HG02610 (cell line): ENCODE measurements at regions not wholly inside any gene's neighbourhood (a gene's known extent, or its start where the extent isn't known, plus 50 kb on each side); places are given as distances from the start of the nearest gene placed in this dataset.
"Not testable (repeated sequence)": the region's sequence is repeated elsewhere in the genome, so short reads cannot be mapped to it uniquely, and the experiment has no call there.

Source experiments
- ATAC-seq: cut with Tn5 transposase; IDR thresholded peaks from one replicate; pipeline ENCODE4 v1.9.1; 2021; ENCODE audit warnings: mild to moderate bottlenecking, moderate library complexity; ENCODE audit not compliant: unreplicated experiment

DNA sequence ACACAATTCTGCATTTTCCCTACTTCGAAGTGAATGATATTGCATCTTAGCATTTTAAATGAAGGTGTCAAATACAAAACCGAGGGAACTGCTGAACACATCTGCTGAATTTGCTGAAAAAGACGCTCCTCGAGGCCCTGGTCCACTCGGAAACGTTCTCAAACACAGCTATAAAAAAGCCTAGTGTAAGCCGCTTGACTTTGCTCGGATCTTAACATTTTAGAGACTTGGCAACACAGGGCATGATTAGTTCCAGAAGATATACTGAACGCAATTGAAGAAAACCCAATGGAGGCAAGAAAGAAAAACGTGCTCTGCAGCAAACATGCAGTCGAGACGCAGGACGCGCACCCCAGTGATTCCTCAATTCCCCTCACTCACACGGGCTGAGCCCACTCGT, 506.4 kb upstream of the AMELY start:
- ATAC-seq = no peak

DNA sequence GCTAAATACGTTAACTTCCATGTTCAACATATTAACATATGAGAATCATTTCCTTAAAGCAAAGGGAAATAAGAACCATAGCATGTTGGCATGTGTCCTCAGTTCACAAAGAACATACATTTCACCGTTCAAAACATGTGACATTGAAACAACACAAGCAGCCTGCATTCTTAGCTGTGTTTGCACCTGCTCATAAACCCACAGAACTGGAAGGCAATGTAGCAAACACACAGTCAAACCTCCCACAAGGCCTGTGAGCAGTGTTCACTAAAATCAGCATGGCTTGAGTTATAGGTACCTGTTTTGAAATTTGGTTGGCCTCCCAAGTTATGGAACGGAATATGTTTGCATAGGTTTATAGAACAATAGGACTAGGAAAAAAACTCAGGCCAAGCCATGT, 504.9 kb upstream of the AMELY start:
- ATAC-seq = no peak

DNA sequence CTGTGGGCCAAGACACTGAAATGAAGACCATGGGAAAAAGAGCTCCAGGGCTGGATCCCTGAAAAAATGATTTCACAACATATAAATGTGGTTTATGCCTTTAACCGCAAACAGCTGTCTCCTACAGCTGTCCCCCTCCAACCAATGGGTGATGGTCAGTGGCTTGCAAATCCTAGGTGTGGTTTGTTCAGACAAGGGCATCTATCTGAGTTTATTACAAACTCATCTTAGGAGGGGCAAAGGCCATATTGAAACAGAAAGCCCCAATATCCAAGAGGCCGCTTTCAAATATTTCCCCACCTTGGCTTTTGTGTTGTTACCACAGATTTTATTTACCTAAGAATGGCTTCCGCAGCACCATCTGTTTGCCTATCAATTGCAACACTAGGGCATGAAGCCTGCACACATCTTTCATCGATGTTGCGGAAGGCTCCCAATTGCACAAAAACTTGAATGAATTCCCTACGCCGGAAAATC, 503.6 kb upstream of the AMELY start:
- no peak for ATAC-seq

- no peak for ATAC-seq
These were observed 478.5 kb upstream of the AMELY start for GRCh38 chrY:7390056-7390455.

GRCh38 chrY:7382988-7383387, 471.4 kb upstream of the AMELY start:
- ATAC-seq = no peak

DNA sequence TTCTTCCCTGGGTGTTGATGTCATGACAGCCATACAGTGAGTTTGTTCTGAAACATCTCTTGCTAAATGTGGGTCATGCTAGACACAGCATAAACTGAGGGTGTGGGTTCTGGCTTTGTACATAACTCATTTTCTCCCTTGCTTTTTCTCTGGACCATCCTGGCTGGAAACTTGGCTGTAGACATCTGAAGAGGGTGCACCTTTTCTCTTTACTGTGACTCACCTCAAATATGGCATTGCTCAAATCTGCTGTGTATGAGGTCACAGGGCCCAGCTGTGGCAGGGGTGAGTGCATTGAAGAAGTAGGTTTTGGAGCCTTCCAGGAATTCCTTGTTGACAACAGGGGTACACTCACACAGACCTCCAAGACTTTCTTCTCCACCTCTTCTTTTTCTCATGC, 465.5 kb upstream of the AMELY start:
- no peak for ATAC-seq

- not testable (repeated sequence) for ATAC-seq
These were observed 462.9 kb upstream of the AMELY start for GRCh38 chrY:7374485-7374884.

GRCh38 chrY:7371953-7372352, 460.4 kb upstream of the AMELY start:
- ATAC-seq = not testable (repeated sequence)

- ATAC-seq = not testable (repeated sequence)
These were observed 459.5 kb upstream of the AMELY start for GRCh38 chrY:7371026-7371425.

DNA sequence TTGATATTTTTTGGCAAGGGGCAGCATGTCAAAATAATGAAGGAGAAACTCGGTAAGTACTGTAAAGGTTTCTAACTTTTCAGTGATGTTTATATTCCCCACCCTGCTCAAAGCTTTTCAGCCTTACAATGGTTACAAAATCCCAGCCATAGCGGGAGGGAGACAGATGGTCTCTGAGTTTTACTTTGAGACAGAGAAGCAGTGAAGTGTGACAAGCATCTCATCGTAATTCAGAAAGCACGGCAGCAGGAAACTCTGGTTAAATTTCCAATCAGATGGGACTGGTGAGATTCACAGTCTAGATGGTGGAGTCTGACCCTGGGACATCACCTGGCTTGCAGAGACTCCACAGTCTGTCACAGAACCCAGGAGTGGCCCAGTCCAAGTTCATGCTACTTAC, 448.0 kb upstream of the AMELY start:
- ATAC-seq = no peak

- no peak for ATAC-seq
These were observed 446.7 kb upstream of the AMELY start for GRCh38 chrY:7358103-7358752.

- not testable (repeated sequence) for ATAC-seq
These were observed 444.3 kb upstream of the AMELY start for GRCh38 chrY:7355891-7356290.

GRCh38 chrY:7344661-7345060, 433.1 kb upstream of the AMELY start:
- ATAC-seq = no peak

GRCh38 chrY:7343261-7343660, 431.7 kb upstream of the AMELY start:
- no peak for ATAC-seq

GRCh38 chrY:7342732-7343131, 431.2 kb upstream of the AMELY start:
- ATAC-seq = not testable (repeated sequence)

DNA sequence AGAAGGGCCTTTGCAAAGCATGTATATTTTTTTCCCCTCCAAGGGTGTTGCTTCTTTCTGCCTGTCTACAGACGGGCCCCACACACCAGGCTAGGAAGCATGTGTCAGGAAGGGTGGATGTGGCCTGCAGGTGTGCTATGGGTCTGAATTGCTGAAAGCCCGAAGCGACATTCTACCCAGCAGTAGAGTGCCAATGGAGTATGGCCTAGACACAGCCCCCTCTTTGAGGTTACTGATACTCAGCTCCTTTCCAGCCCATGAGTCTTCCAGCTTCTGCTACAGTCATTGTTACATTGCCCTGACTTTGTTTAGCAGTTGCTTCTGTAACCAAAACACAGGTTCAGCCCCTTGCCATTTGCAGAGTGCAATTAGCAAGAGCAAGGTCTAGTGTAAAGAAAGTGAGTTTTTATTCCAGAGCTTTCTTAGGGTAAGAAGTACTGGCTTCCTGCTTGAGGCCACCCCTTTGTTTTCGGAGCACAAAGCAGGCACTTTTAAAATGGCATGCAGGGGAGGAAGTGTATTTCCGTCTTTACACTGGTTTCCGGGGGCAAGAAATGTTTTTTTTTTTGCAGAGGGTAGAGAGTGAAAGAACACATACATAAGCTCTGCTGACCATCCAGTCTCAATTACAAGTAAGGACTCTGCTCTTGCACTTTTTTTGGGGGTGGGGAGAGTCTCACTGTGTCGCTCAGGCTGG, 428.0 kb upstream of the AMELY start:
- ATAC-seq = no peak

DNA sequence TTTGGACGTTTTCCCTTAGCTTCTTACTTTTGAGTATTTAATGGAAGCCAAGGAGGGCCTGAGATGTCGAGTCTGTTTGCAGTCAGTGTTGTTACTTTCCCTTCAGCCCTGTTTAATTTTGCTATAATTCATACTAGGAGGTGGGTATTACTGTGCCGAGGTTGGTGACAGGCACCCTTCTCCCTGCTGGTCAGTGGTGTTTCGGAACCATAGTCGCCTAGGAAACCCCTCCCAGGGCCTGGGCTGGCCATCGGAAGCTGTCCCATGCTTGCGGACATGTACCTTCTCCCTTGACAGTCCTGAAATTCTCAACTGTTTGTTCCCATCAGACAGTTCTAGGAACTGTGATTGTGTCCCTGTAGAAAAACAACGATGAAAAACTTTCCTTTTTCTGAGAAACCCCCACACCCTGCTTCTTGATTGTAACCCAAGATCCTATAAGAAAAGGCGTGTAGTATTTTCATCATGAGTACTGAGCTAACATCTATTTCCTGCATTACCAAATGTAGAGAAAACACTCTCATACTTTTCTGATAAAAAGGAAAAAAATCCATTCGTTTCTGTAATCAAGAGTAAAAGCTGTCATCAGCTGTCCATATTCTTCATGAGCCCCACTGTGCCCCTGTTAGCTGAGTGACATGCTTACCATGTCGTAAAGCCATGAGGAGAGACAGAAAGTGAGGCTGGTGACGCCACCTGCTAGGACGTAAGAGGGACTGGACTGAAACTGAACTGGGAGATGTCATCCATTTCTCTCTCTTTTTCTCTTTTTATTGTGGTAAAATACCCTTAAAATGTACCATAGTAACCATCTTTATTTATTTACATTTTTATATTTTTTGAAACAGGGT, 424.7 kb upstream of the AMELY start:
- ATAC-seq = no peak

- no peak for ATAC-seq
These were observed 422.9 kb upstream of the AMELY start for GRCh38 chrY:7334449-7334848.

DNA sequence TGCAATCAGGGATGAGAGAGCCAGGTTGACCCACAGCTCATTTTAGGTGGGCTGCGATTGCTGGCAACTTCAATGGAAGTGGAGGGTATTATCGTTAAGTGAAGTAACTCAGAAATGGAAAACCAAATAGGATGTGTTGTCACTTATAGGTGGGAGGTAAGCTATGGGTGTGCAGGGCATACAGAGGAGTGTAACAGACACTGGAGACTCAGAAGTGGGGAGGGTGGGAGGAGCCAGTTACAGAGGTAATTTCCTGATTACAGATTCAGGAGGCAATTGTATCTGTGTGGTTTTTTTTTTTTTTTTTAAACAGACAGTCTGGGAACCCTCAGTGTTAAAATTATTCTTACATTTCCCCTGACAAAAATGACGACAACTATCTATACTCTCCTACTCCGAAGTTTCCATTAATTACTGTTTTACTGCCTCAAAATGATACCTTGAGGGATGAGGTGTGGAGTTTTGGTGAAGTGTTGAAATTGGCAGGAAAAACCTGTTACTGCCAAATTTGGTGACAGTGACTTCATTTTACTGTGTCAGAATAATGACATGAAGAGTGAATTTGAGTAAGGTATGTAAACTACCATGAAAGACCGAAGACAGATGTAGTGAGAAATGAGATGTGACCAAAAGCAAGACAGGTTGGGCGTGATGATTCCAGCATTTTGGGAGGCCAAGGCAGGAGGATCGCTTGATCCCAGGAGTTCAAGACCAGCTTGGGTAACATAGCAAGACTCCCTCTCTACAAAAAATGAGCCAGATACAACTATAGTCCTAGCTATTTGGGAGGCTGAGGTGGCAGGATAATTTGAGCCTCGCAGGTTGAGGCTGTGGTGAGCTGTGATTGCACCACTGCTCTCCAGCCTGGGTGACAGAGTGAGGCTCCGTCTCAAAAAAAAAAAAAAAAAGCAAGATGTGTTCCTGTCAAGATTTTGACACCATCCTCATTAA, 415.0 kb upstream of the AMELY start:
- ATAC-seq = no peak

DNA sequence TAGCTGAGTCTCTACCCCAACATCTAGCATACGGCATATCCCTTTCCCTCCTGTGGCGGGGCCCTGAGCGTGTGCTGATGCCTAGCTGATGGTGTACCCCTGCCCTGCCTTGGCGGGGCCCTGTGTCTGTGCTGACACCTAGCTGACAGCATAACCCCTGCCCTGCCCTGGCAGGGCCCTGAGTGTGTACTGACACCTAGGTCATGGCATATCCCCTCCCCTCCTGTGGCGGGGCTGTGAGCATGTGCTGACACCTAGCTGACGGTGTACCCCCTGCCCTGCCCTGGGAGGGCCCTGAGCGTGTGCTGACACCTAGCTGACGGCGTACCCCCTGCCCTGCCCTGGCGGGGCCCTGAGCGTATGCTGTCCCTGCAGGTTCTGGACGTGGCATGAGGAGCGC, 414.0 kb upstream of the AMELY start:
- ATAC-seq = no peak

GRCh38 chrY:7320751-7321150, 409.2 kb upstream of the AMELY start:
- no peak for ATAC-seq
